ENCODE measurements at regions not wholly inside any gene's neighbourhood (a gene's known extent, or its start where the extent isn't known, plus 50 kb on each side); places are given as distances from the start of the nearest gene placed in this dataset.
A peak's percentile ranks its signal among the peaks of the same experiment; 100 is the strongest.

- DNase-seq: no peak
Measured at GRCh38 chr12:18207266-18207665, 54.1 kb upstream of the PIK3C2G start.

- no peak for DNase-seq
Measured at GRCh38 chr12:18206198-18206597, 55.1 kb upstream of the PIK3C2G start.

- no peak for DNase-seq
Measured at GRCh38 chr12:18204053-18204452, 57.3 kb upstream of the PIK3C2G start.

- DNase-seq: no peak
Measured at GRCh38 chr12:18192119-18192518, 69.2 kb upstream of the PIK3C2G start.

- DNase-seq: no peak
Measured at GRCh38 chr12:18183141-18183540, 78.2 kb upstream of the PIK3C2G start.

GRCh38 chr12:18171571-18171970 is 81.6 kb upstream of the RERGL start:
- DNase-seq: no peak

- DNase-seq: no peak
Measured at GRCh38 chr12:18168016-18168415, 78.0 kb upstream of the RERGL start.

- no peak for DNase-seq
Measured at GRCh38 chr12:18165889-18166288, 75.9 kb upstream of the RERGL start.

GRCh38 chr12:18165422-18165871 is 75.5 kb upstream of the RERGL start:
- peak in 1 of 2 experiments; percentile 46 for DNase-seq

GRCh38 chr12:18160901-18161300 is 70.9 kb upstream of the RERGL start:
- DNase-seq: no peak

- DNase-seq: peak in 1 of 2 experiments; percentile 41
Measured at GRCh38 chr12:18158774-18159557, 69.0 kb upstream of the RERGL start.

- DNase-seq: no peak
Measured at GRCh38 chr12:18153826-18154225, 63.8 kb upstream of the RERGL start.

GRCh38 chr12:18151036-18151435 is 61.0 kb upstream of the RERGL start:
- no peak for DNase-seq

GRCh38 chr12:18148961-18149360 is 59.0 kb upstream of the RERGL start:
- no peak for DNase-seq

- DNase-seq: no peak
Measured at GRCh38 chr12:18146363-18146762, 56.4 kb upstream of the RERGL start.

GRCh38 chr12:18145924-18146323 is 55.9 kb upstream of the RERGL start:
- DNase-seq: no peak

- no peak for DNase-seq
Measured at GRCh38 chr12:18141048-18141982, 51.3 kb upstream of the RERGL start.

GRCh38 chr12:18139989-18140596 is 50.1 kb upstream of the RERGL start:
- peak in 1 of 2 experiments; percentile 44 for DNase-seq
